ENCODE measurements at regions not wholly inside any gene's neighbourhood (a gene's known extent, or its start where the extent isn't known, plus 50 kb on each side); places are given as distances from the start of the nearest gene placed in this dataset.

GRCh38 chr4:135359128-135359527 lies 1157.5 kb upstream of the PABPC4L start:
- ATAC-seq, result no peak
- intact Hi-C loops (cut with DNase I), result no loop called here

GRCh38 chr4:135357091-135357490 lies 1155.5 kb upstream of the PABPC4L start:
- DNase-seq (ENCODE audit: missing footprints), result no peak
- intact Hi-C loops (cut with DNase I), result no loop called here
- ATAC-seq, result no peak

More at GRCh38 chr4:135359128-135359527, 1157.5 kb upstream of the PABPC4L start:
- DNase-seq (ENCODE audit: missing footprints), result no peak

GRCh38 chr4:135354876-135355275 lies 1153.3 kb upstream of the PABPC4L start:
- no peak for ATAC-seq
- DNase-seq (ENCODE audit: missing footprints), result no peak
- intact Hi-C loops (cut with DNase I), result no loop called here

- intact Hi-C loops (cut with DNase I), result no loop called here
- DNase-seq (ENCODE audit: missing footprints), result no peak
- ATAC-seq, result no peak
Observed at GRCh38 chr4:135353008-135353407, 1151.4 kb upstream of the PABPC4L start.

GRCh38 chr4:135344492-135344891 lies 1142.9 kb upstream of the PABPC4L start:
- intact Hi-C loops (cut with DNase I), result no loop called here
- DNase-seq (ENCODE audit: missing footprints), result no peak

GRCh38 chr4:135338181-135338580 lies 1136.6 kb upstream of the PABPC4L start:
- no peak for DNase-seq (ENCODE audit: missing footprints)
- ATAC-seq, result no peak
- intact Hi-C loops (cut with DNase I), result no loop called here

More at GRCh38 chr4:135344492-135344891, 1142.9 kb upstream of the PABPC4L start:
- no peak for ATAC-seq

- DNase-seq (ENCODE audit: missing footprints), result no peak
- intact Hi-C loops (cut with DNase I), result no loop called here
- no peak for ATAC-seq
Observed at GRCh38 chr4:135325264-135325663, 1123.7 kb upstream of the PABPC4L start.

GRCh38 chr4:135319685-135320084 lies 1118.1 kb upstream of the PABPC4L start:
- ATAC-seq, result no peak
- DNase-seq (ENCODE audit: missing footprints), result no peak
- intact Hi-C loops (cut with DNase I), result no loop called here

GRCh38 chr4:135316266-135316779 lies 1114.7 kb upstream of the PABPC4L start:
- intact Hi-C loops (cut with DNase I), result no loop called here
- ATAC-seq (no peak), DNase-seq (ENCODE audit: missing footprints) (no peak)

GRCh38 chr4:135290136-135290535 lies 1088.5 kb upstream of the PABPC4L start:
- ATAC-seq (no peak), DNase-seq (ENCODE audit: missing footprints) (no peak)
- intact Hi-C loops (cut with DNase I), result no loop called here

GRCh38 chr4:135283934-135284333 lies 1082.3 kb upstream of the PABPC4L start:
- DNase-seq (ENCODE audit: missing footprints), result no peak
- no peak for ATAC-seq
- intact Hi-C loops (cut with DNase I), result no loop called here

- ATAC-seq, result no peak
- no peak for DNase-seq (ENCODE audit: missing footprints)
- intact Hi-C loops (cut with DNase I), result no loop called here
Observed at GRCh38 chr4:135282676-135283075, 1081.1 kb upstream of the PABPC4L start.

- ATAC-seq, result no peak
- intact Hi-C loops (cut with DNase I), result no loop called here
- DNase-seq (ENCODE audit: missing footprints), result no peak
Observed at GRCh38 chr4:135281230-135281629, 1079.6 kb upstream of the PABPC4L start.

- no peak for ATAC-seq
- intact Hi-C loops (cut with DNase I), result no loop called here
- DNase-seq (ENCODE audit: missing footprints), result no peak
Observed at GRCh38 chr4:135277980-135278315, 1076.4 kb upstream of the PABPC4L start.

GRCh38 chr4:135277068-135277979 lies 1075.7 kb upstream of the PABPC4L start:
- no peak for ATAC-seq
- intact Hi-C loops (cut with DNase I), result no loop called here
- DNase-seq (ENCODE audit: missing footprints), result no peak

GRCh38 chr4:135274416-135274815 lies 1072.8 kb upstream of the PABPC4L start:
- no peak for ATAC-seq
- no peak for DNase-seq (ENCODE audit: missing footprints)
- intact Hi-C loops (cut with DNase I), result no loop called here

- intact Hi-C loops (cut with DNase I), result no loop called here
- ATAC-seq (no peak), DNase-seq (ENCODE audit: missing footprints) (no peak)
Observed at GRCh38 chr4:135269125-135269890, 1067.7 kb upstream of the PABPC4L start.

GRCh38 chr4:135268369-135268768 lies 1066.8 kb upstream of the PABPC4L start:
- ATAC-seq, result no peak
- DNase-seq (ENCODE audit: missing footprints), result no peak
- intact Hi-C loops (cut with DNase I), result no loop called here

- ATAC-seq, result no peak
- no peak for DNase-seq (ENCODE audit: missing footprints)
- intact Hi-C loops (cut with DNase I), result no loop called here
Observed at GRCh38 chr4:135267148-135267865, 1065.7 kb upstream of the PABPC4L start.

All from Right ventricle myocardium inferior (tissue), 1 donor.